ENCODE measurements at regions not wholly inside any gene's neighbourhood (a gene's known extent, or its start where the extent isn't known, plus 50 kb on each side); places are given as distances from the start of the nearest gene placed in this dataset.

GRCh38 chr11:96940227-96940626, 550.4 kb downstream of the JRKL start:
- TF ChIP-seq, protein P1, sequence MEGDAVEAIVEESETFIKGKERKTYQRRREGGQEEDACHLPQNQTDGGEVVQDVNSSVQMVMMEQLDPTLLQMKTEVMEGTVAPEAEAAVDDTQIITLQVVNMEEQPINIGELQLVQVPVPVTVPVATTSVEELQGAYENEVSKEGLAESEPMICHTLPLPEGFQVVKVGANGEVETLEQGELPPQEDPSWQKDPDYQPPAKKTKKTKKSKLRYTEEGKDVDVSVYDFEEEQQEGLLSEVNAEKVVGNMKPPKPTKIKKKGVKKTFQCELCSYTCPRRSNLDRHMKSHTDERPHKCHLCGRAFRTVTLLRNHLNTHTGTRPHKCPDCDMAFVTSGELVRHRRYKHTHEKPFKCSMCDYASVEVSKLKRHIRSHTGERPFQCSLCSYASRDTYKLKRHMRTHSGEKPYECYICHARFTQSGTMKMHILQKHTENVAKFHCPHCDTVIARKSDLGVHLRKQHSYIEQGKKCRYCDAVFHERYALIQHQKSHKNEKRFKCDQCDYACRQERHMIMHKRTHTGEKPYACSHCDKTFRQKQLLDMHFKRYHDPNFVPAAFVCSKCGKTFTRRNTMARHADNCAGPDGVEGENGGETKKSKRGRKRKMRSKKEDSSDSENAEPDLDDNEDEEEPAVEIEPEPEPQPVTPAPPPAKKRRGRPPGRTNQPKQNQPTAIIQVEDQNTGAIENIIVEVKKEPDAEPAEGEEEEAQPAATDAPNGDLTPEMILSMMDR (conservative IDR thresholded peaks at IDR 0.05; ENCODE audit: low read depth, low read length): no peak
- no peak overlapping the region for H3K4me3 ChIP-seq (ENCODE audit: low read depth, low read length)
- no peak for DNase-seq (ENCODE audit: low read depth)

DNA sequence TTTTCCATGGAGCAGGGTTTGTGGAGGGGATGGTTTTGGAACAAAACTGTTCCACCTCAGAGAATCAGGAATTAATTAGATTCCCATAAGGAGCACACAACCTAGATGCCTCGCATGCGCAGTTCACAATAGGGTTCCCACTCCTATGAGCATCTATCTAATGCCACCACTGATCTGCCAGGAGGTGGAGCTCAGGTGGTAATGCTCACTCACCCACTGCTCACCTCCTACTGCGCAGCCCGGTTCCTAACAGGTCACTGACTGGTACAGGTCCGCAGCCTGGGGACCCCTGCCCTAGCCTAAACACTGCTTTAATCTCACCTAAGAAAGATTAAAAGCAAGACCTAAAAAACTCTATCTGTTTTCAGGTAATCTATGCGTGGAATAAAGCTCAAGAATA, 553.0 kb downstream of the JRKL start:
- no peak overlapping the region for H3K4me3 ChIP-seq (ENCODE audit: low read depth, low read length)
- TF ChIP-seq, protein P1 (conservative IDR thresholded peaks at IDR 0.05; ENCODE audit: low read depth, low read length): no peak
- no peak for DNase-seq (ENCODE audit: low read depth)

GRCh38 chr11:96943970-96944369, 554.2 kb downstream of the JRKL start:
- no peak for DNase-seq (ENCODE audit: low read depth)
- H3K4me3 ChIP-seq (ENCODE audit: low read depth, low read length): no peak overlapping the region
- TF ChIP-seq, protein P1 (conservative IDR thresholded peaks at IDR 0.05; ENCODE audit: low read depth, low read length): no peak

DNA sequence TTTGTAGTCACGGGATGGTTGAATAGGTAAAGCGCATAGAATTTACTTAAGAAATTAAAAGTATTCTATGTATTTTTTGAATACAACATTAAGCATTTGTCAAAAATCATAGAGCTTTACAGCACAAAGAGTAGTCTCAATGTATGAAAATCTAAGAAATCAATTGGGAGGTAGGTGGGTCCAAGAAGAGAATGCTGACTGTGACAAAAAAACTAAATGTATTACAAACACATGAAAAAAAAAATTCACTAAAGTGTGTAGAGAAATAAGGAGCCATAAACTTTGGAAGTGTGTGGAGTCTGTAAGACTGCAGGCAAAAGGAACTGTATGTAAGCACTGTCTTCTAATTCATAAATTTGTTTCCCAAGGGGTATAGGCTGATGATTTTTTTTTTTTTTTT, 558.3 kb downstream of the JRKL start:
- DNase-seq (ENCODE audit: low read depth): no peak
- TF ChIP-seq, protein P1 (conservative IDR thresholded peaks at IDR 0.05; ENCODE audit: low read depth, low read length): no peak
- no peak overlapping the region for H3K4me3 ChIP-seq (ENCODE audit: low read depth, low read length)

- no peak overlapping the region for H3K4me3 ChIP-seq (ENCODE audit: low read depth, low read length)
- TF ChIP-seq, protein P1 (conservative IDR thresholded peaks at IDR 0.05; ENCODE audit: low read depth, low read length): no peak
- DNase-seq (ENCODE audit: low read depth): no peak
Observed at GRCh38 chr11:96949464-96949863, 559.7 kb downstream of the JRKL start.

DNA sequence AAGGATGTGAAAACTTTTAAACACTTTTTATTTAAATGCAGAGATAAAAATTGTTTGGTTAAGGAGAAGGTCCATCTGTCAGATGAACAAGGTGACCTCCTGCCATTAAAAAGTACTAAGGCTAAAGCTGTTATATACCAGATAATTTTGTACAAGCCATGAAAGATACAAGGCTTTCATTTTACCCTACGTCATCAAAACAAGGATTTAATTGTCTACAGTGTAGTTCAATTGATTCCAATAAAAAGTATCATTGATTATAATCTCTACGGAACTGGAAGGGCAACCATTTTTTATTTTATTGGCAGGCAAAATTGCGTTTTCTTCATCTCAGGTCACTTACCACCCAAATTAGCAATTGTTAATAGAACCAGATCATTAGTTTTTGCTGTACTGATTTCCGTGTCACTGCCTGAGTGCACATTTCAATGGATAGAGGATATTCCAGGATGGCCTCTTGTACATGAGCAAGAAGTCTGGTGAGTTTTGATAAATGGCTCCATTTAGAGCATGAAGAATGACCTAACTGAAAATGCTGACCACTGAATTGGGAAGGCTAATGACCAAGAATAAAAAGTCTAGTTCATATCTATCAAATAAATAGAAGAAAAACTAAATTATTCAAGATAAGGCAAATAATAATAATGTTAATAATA, 564.9 kb downstream of the JRKL start:
- no peak for DNase-seq (ENCODE audit: low read depth)
- TF ChIP-seq, protein P1 (conservative IDR thresholded peaks at IDR 0.05; ENCODE audit: low read depth, low read length): no peak
- H3K4me3 ChIP-seq (ENCODE audit: low read depth, low read length): no peak overlapping the region

GRCh38 chr11:96960476-96960875, 570.7 kb downstream of the JRKL start:
- no peak for DNase-seq (ENCODE audit: low read depth)
- TF ChIP-seq, protein P1 (conservative IDR thresholded peaks at IDR 0.05; ENCODE audit: low read depth, low read length): no peak
- H3K4me3 ChIP-seq (ENCODE audit: low read depth, low read length): no peak overlapping the region
